Lung (tissue), 11 donors: ENCODE measurements at regions not wholly inside any gene's neighbourhood (a gene's known extent, or its start where the extent isn't known, plus 50 kb on each side); places are given as distances from the start of the nearest gene placed in this dataset.

Experiments used
- ATAC-seq: fragments of 200-7000 bp; cut with Tn5 transposase; one replicate; pipeline ENCODE4 v1.9.1; 2020; ENCODE audit warnings: moderate number of reproducible peaks; ENCODE audit not compliant: insufficient read depth, low FRiP score
- DNase-seq, 3 donors: peaks; one replicate each; pipeline ENCODE4 v3.0.0-alpha.2; 2013 to 2017
- H3K27ac ChIP-seq, 2 donors: one replicate each; pipeline ENCODE4 v1.5.1; 2013; ENCODE audit warnings: mild to moderate bottlenecking in 2 of 2, moderate library complexity in 2 of 2, control low read depth in 1 of 2, inconsistent platforms in 1 of 2, low read depth in 1 of 2, low read length in 1 of 2
- H3K27me3 ChIP-seq, 3 donors: one replicate each; pipeline ENCODE4 v1.5.1; 2013; ENCODE audit warnings: low read length in 2 of 3; ENCODE audit not compliant: control insufficient read depth in 3 of 3, insufficient read depth in 3 of 3
- H3K36me3 ChIP-seq, 4 donors: one replicate each; pipeline ENCODE4 v1.5.1; 2013; ENCODE audit warnings: low read length in 4 of 4, mild to moderate bottlenecking in 1 of 4, moderate library complexity in 1 of 4; ENCODE audit not compliant: control insufficient read depth in 4 of 4, insufficient read depth in 4 of 4
- H3K4me1 ChIP-seq, 5 donors: one replicate each; pipeline ENCODE4 v1.5.1; 2013; ENCODE audit warnings: low read length in 5 of 5, mild to moderate bottlenecking in 2 of 5, moderate library complexity in 1 of 5; ENCODE audit not compliant: control insufficient read depth in 5 of 5, insufficient read depth in 5 of 5
- H3K4me3 ChIP-seq: one replicate; pipeline ENCODE4 v1.5.1; 2013; ENCODE audit warnings: mild to moderate bottlenecking, control low read depth, moderate library complexity
- H3K9ac ChIP-seq, 2 donors: one replicate each; pipeline ENCODE4 v1.5.1; 2013; ENCODE audit warnings: low read length in 2 of 2, control low read depth in 1 of 2; ENCODE audit not compliant: insufficient read depth in 1 of 2
- H3K9me3 ChIP-seq, 4 donors: one replicate each; pipeline ENCODE4 v1.5.1; 2013; ENCODE audit warnings: low read length in 3 of 4, mild to moderate bottlenecking in 1 of 4, moderate library complexity in 1 of 4; ENCODE audit not compliant: control insufficient read depth in 4 of 4, insufficient read depth in 3 of 4
- WGBS, 2 donors: extraction: QIAGEN DNeasy Blood & Tissue Kit; methylation state at CpG; one replicate each; pipeline ENCODE4 v1.1.7; 2013; 5-methylcytosine and 5-hydroxymethylcytosine counted together
- TF ChIP-seq, protein P1 (sequence below): IDR thresholded peaks from 2 replicates; pipeline ENCODE4 v1.5.1; 2012; ENCODE audit warnings: mild to moderate bottlenecking; ENCODE audit errors: control extremely low read depth, extremely low read depth
- donor health status: control.
- donor health status: control.
- donor health status: Bipolar disorder and iron deficiency.
- donor health status: healthy.
- donor health status: DM: yes; HTN: yes; CAD: no.

DNA sequence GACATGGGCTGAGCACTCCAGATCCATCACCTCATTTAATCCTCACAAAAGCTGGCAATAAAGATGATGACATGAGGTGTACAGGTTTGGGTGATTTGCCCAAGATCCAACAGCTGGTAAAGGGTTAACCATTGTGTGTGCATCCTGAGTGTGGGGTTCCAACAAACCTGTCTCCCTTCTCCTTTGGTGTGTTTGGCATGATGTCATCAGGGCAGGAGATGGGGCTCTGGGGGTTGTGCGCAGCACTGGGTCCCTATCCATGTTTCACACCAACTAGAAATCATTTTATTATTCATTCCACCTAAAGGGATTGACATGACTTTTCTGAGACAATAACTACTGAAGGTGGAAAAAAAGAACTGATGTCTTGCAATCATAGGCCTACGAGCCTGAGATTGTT is 452.5 kb downstream of the SIPA1L2 start:
- Histone ChIP-seq H3K4me1 (peaks cover 0 to 2% (median 0%) of the 10 kb centered on the region in 5 donors), H3K36me3 (no peaks in the 10 kb centered on the region), H3K9ac (no peak overlapping the region), H3K27ac (no peak overlapping the region), H3K4me3 (no peak overlapping the region), H3K27me3 (no peaks in the 10 kb centered on the region), H3K9me3 (no peaks in the 10 kb centered on the region)
- ATAC-seq (no peak), DNase-seq (no peak)
- TF ChIP-seq, protein P1, sequence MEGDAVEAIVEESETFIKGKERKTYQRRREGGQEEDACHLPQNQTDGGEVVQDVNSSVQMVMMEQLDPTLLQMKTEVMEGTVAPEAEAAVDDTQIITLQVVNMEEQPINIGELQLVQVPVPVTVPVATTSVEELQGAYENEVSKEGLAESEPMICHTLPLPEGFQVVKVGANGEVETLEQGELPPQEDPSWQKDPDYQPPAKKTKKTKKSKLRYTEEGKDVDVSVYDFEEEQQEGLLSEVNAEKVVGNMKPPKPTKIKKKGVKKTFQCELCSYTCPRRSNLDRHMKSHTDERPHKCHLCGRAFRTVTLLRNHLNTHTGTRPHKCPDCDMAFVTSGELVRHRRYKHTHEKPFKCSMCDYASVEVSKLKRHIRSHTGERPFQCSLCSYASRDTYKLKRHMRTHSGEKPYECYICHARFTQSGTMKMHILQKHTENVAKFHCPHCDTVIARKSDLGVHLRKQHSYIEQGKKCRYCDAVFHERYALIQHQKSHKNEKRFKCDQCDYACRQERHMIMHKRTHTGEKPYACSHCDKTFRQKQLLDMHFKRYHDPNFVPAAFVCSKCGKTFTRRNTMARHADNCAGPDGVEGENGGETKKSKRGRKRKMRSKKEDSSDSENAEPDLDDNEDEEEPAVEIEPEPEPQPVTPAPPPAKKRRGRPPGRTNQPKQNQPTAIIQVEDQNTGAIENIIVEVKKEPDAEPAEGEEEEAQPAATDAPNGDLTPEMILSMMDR: no peak
- WGBS, 2 donors: 88 to 92% methylated on average over 2 of the region's 2 CpGs

DNA sequence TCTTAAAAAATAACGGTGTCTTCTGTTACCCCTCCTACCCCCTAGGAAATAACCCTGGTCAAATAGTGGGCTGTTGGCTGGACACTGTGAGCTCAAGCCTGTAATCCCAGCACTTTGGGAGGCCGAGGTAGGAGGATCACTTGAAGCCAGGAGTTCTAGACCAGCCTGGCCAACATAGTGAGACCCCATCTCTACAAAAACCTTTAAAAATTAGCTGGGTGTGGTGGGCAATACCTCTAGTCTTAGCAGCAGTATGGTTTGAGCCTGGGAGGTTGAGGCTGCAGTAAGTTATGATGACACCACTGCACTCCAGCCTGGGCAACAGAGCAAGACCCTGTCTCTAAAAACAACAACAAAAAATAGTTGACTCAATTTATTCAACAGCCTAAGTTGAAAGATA is 453.7 kb downstream of the SIPA1L2 start:
- 90 to 92% methylated on average over 2 of the region's 2 CpGs for WGBS, 2 donors

GRCh38 chr1:232174306-232174705 is 455.6 kb downstream of the SIPA1L2 start:
- Histone ChIP-seq H3K27me3 (no peaks in the 10 kb centered on the region), H3K4me3 (no peak overlapping the region), H3K9me3 (no peaks in the 10 kb centered on the region), H3K4me1 (no peaks in the 10 kb centered on the region), H3K27ac (no peak overlapping the region), H3K9ac (no peak overlapping the region), H3K36me3 (no peaks in the 10 kb centered on the region)
- no peak for ATAC-seq
- 23 to 38% methylated on average over 5 of the region's 5 CpGs for WGBS, 2 donors
- peak in 2 of 3 donors; percentile 13 to 35 for DNase-seq
- TF ChIP-seq, protein P1: no peak

More for the DNA sequence above, 453.7 kb downstream of the SIPA1L2 start:
- DNase-seq (no peak), ATAC-seq (no peak)
- no peaks in the 10 kb centered on the region for H3K27me3 ChIP-seq
- H3K36me3 ChIP-seq: no peaks in the 10 kb centered on the region
- no peak overlapping the region for H3K27ac ChIP-seq
- peaks cover 0 to 2% (median 0%) of the 10 kb centered on the region in 5 donors for H3K4me1 ChIP-seq
- no peaks in the 10 kb centered on the region for H3K9me3 ChIP-seq
- no peak overlapping the region for H3K4me3 ChIP-seq
- TF ChIP-seq, protein P1: no peak
- H3K9ac ChIP-seq: no peak overlapping the region

- Histone ChIP-seq H3K36me3 (no peaks in the 10 kb centered on the region), H3K9ac (no peak overlapping the region), H3K4me3 (no peak overlapping the region), H3K27ac (no peak overlapping the region), H3K27me3 (no peaks in the 10 kb centered on the region), H3K9me3 (no peaks in the 10 kb centered on the region), H3K4me1 (no peaks in the 10 kb centered on the region)
- DNase-seq: no peak
- no peak for ATAC-seq
- TF ChIP-seq, protein P1: no peak
- 31 to 42% methylated on average over 4 of the region's 4 CpGs for WGBS, 2 donors
These were observed 457.4 kb downstream of the SIPA1L2 start for GRCh38 chr1:232172563-232172962.
